GM12875 (cell line): ENCODE measurements at regions not wholly inside any gene's neighbourhood (a gene's known extent, or its start where the extent isn't known, plus 50 kb on each side); places are given as distances from the start of the nearest gene placed in this dataset.

Experiments used
- H3K4me3 ChIP-seq: one replicate; pipeline ENCODE4 v1.5.1; 2011; ENCODE audit warnings: low read depth, low read length, control low read depth
- TF ChIP-seq, protein P1 (sequence below): IDR thresholded peaks from 2 replicates; pipeline ENCODE4 v1.5.1; 2011; ENCODE audit warnings: low read depth, mild to moderate bottlenecking, control low read depth, inconsistent platforms, low read length, moderate library complexity, borderline replicate concordance; ENCODE audit not compliant: insufficient read depth

DNA sequence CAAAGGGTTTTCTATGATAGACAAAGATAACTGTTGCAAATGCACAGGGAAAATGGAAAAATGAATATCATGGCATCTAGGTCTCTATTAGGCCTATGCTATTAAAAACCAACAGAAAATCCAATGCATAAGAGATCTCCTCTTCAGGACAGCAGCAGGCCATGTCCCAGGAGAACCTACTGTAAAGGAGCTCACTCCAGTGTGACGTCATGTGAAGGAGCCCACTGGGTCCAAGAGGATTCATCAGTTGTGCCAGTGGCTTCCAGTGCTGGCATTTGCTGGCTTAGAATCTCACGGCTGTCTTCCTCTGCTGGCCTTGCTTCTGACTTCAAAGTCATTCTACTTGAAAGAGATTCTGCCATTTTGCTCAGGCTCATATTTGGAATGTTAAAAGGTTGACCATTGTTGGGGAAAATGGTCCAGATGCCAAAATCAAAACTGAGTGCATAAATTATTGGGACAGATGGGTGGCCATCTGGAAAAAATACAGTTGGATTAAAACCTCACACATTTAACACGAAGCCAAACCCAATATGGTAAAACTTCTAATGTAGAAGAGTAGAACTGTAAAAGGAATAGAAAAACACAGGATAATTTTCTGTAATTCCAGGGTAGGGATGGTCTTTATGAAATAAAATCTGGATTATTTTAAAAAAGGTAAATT is 75.4 kb upstream of the ARID2 start:
- H3K4me3 ChIP-seq: no peak overlapping the region
- TF ChIP-seq, protein P1, sequence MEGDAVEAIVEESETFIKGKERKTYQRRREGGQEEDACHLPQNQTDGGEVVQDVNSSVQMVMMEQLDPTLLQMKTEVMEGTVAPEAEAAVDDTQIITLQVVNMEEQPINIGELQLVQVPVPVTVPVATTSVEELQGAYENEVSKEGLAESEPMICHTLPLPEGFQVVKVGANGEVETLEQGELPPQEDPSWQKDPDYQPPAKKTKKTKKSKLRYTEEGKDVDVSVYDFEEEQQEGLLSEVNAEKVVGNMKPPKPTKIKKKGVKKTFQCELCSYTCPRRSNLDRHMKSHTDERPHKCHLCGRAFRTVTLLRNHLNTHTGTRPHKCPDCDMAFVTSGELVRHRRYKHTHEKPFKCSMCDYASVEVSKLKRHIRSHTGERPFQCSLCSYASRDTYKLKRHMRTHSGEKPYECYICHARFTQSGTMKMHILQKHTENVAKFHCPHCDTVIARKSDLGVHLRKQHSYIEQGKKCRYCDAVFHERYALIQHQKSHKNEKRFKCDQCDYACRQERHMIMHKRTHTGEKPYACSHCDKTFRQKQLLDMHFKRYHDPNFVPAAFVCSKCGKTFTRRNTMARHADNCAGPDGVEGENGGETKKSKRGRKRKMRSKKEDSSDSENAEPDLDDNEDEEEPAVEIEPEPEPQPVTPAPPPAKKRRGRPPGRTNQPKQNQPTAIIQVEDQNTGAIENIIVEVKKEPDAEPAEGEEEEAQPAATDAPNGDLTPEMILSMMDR: no peak

DNA sequence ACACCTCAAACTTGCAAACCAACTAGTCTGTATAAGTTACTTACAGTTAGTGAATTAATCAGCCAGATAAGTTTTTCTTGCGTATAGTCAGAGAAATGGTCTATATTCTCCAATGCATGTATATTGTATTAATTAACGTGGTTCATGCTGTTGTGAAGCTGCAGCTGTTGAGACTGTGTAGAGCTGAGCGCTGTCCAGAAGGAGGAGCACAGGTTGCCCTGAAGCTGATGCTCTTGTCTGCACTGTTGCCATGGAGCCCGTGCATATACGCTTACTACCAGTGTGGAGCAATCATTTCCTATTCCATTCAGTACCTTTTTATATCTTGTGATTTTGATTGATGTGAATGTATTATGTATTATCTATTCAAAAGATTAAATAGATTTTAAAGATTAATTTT is 74.3 kb upstream of the ARID2 start:
- no peak overlapping the region for H3K4me3 ChIP-seq
- TF ChIP-seq, protein P1: no peak

DNA sequence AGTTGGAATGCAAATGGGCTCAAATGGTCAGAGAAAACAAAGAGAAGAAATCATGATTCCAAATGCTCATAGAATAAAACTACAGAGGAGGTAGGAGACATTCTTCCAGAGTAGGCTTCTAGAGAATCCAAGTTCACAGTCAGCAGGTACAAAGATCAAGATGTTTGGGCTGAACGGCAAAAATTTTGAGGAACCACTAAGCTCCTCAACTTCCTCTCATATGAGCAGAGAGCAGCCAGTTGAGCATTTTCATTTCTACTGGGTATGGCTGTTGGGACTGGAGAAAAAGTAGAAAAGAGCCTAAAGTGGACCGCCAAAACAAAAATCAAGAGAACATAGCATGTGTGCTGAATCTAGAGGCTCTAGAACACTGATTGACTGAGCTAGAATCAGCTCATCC is 73.8 kb upstream of the ARID2 start:
- H3K4me3 ChIP-seq: no peak overlapping the region
- TF ChIP-seq, protein P1: no peak

DNA sequence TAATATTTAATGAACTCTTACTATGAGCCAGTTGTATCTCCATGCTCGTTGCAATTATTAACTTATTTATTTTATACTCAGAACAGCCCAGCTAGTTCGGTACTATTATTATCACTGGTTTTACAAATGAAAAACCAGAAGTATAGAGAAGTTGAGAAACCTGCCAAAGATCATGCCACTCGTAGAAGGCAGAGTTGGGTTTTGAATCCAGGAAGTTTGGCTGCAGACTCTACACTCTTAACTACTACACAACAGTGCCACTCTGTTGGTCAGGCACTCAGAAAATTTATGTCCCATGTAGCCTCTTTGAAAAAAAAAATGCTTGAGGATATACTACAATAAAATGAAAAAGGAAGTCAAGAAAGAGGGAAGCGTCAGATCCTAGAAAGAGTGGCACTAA is 71.5 kb upstream of the ARID2 start:
- TF ChIP-seq, protein P1: no peak

DNA sequence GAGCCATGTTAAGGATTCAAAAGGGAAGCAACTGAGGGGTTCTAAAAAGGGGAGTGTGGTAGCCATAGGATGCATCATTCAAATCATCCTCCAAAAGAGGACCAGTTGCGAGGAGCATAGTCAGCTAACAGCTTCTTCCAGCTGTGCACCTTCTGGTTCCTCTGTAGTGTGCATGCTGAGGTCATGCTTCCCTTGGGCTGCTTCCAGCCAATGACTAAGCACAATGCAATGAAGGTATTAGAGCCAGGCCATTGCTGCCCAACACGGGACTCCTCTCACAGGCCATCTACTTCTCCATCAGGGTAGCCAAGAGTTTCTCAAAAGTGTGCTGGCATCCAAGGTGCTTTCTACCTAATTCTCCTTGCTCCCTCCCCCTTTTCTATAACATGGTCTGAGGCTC is 69.2 kb upstream of the ARID2 start:
- TF ChIP-seq, protein P1: no peak
- H3K4me3 ChIP-seq: no peak overlapping the region

More for the DNA sequence above, 71.5 kb upstream of the ARID2 start:
- no peak overlapping the region for H3K4me3 ChIP-seq

DNA sequence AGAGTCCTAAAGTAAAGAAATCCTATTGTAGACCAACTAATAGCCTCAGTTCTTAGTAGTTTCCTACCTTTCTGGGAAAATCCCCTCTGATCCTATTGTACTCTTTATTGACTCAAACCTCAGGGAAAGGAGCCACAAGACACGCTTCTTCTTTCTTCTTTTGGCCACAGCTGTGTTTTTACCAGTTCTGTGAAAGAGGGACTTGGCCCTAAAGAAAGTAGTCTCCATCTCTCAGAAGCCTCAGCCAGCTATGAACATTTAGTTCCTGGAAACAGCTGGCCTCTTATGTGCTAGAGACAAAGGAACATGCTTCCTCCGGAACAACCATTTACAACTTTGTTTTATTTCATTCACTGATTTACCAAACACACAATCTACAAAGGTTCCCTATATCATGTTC is 66.1 kb upstream of the ARID2 start:
- H3K4me3 ChIP-seq: no peak overlapping the region
- TF ChIP-seq, protein P1: no peak

DNA sequence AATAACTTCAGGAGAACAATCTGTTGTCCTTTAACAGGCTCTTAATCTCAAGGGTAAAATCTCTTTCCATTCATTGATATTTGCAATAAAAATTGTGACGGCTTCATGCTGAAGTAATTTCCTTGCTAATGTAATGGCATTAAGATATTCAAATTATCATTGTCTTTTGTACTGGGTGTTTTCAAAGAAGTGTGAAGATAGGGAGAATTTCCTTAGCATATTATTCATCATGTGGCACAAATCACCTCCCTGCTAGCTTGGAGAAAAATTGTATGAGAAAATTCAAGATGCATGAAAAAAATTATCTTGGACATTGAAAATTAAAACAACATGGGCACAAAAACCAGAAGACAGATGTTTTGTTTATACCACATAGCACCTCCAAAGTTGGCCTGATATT is 63.6 kb upstream of the ARID2 start:
- H3K4me3 ChIP-seq: no peak overlapping the region
- TF ChIP-seq, protein P1: no peak
